HG02571 (cell line): ENCODE measurements at regions not wholly inside any gene's neighbourhood (a gene's known extent, or its start where the extent isn't known, plus 50 kb on each side); places are given as distances from the start of the nearest gene placed in this dataset.
"Not testable (repeated sequence)": the region's sequence is repeated elsewhere in the genome, so short reads cannot be mapped to it uniquely, and the experiment has no call there.

Experiments
- ATAC-seq: cut with Tn5 transposase; IDR thresholded peaks from one replicate; pipeline ENCODE4 v1.9.1; 2021; ENCODE audit warnings: mild to moderate bottlenecking, moderate library complexity; ENCODE audit not compliant: unreplicated experiment

GRCh38 chr16:31581065-31581464 is 53.4 kb downstream of the AHSP start:
- ATAC-seq: not testable (repeated sequence)

- ATAC-seq: not testable (repeated sequence)
Observed at GRCh38 chr16:31601737-31602384, 74.2 kb downstream of the AHSP start.

- ATAC-seq: no peak
Observed at GRCh38 chr16:31618130-31618529, 90.4 kb downstream of the AHSP start.

GRCh38 chr16:31636433-31636832 is 108.7 kb downstream of the AHSP start:
- ATAC-seq: no peak

- ATAC-seq: no peak
Observed at GRCh38 chr16:31641279-31641678, 113.6 kb downstream of the AHSP start.

GRCh38 chr16:31655674-31656073 is 128.0 kb downstream of the AHSP start:
- ATAC-seq: not testable (repeated sequence)

- no peak for ATAC-seq
Observed at GRCh38 chr16:31664683-31665482, 137.2 kb downstream of the AHSP start.

GRCh38 chr16:31674686-31675085 is 147.0 kb downstream of the AHSP start:
- ATAC-seq: no peak

- no peak for ATAC-seq
Observed at GRCh38 chr16:31676731-31677130, 149.0 kb downstream of the AHSP start.

- ATAC-seq: no peak
Observed at GRCh38 chr16:31678649-31679325, 151.1 kb downstream of the AHSP start.

- ATAC-seq: not testable (repeated sequence)
Observed at GRCh38 chr16:31689331-31689730, 161.6 kb downstream of the AHSP start.

- not testable (repeated sequence) for ATAC-seq
Observed at GRCh38 chr16:31692338-31692737, 164.6 kb downstream of the AHSP start.

- no peak for ATAC-seq
Observed at GRCh38 chr16:31693733-31694132, 166.0 kb downstream of the AHSP start.

GRCh38 chr16:31694461-31694860 is 166.8 kb downstream of the AHSP start:
- ATAC-seq: no peak

GRCh38 chr16:31695667-31696066 is 168.0 kb downstream of the AHSP start:
- ATAC-seq: no peak

GRCh38 chr16:31696968-31697743 is 169.5 kb downstream of the AHSP start:
- no peak for ATAC-seq

GRCh38 chr16:31697744-31698125 is 170.0 kb downstream of the AHSP start:
- ATAC-seq: no peak

- no peak for ATAC-seq
Observed at GRCh38 chr16:31698901-31699300, 171.2 kb downstream of the AHSP start.

GRCh38 chr16:31699601-31700000 is 171.9 kb downstream of the AHSP start:
- no peak for ATAC-seq

GRCh38 chr16:31700200-31700529 is 172.5 kb downstream of the AHSP start:
- ATAC-seq: no peak
